ENCODE measurements at regions not wholly inside any gene's neighbourhood (a gene's known extent, or its start where the extent isn't known, plus 50 kb on each side); places are given as distances from the start of the nearest gene placed in this dataset.

DNA sequence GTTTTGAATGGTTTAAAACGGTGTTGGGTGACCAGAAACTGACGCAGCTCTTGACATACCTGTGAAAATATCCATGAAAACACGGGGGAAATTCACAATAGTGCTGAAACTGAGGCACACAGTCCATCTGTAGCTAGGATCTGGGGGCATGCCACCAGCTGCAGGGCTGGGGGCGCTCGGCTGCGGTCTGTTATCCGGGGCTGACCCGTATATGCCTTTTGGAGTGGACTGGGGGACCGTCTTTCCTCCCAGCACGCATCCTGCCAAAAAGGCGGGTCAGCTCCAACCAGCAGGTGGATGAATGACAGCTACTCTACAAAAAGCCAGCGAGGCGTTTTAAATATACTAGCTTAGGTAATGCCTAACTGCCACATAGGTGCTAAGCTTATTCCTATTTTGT lies 729.8 kb downstream of the QKI start:
- TF ChIP-seq POLR2AphosphoS5 (IDR thresholded peaks at IDR 0.05), result no peak
- TF ChIP-seq, protein P1, sequence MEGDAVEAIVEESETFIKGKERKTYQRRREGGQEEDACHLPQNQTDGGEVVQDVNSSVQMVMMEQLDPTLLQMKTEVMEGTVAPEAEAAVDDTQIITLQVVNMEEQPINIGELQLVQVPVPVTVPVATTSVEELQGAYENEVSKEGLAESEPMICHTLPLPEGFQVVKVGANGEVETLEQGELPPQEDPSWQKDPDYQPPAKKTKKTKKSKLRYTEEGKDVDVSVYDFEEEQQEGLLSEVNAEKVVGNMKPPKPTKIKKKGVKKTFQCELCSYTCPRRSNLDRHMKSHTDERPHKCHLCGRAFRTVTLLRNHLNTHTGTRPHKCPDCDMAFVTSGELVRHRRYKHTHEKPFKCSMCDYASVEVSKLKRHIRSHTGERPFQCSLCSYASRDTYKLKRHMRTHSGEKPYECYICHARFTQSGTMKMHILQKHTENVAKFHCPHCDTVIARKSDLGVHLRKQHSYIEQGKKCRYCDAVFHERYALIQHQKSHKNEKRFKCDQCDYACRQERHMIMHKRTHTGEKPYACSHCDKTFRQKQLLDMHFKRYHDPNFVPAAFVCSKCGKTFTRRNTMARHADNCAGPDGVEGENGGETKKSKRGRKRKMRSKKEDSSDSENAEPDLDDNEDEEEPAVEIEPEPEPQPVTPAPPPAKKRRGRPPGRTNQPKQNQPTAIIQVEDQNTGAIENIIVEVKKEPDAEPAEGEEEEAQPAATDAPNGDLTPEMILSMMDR (IDR thresholded peaks at IDR 0.05), result no peak
- no peak for TF ChIP-seq EP300 (IDR thresholded peaks at IDR 0.05)

Measured in esophagus muscularis mucosa (tissue), 4 donors.